ENCODE measurements at regions not wholly inside any gene's neighbourhood (a gene's known extent, or its start where the extent isn't known, plus 50 kb on each side); places are given as distances from the start of the nearest gene placed in this dataset.

- TF ChIP-seq POLR2A (IDR thresholded peaks at IDR 0.05; ENCODE audit: low read depth, low read length): no peak
- TF ChIP-seq POLR2AphosphoS5 (IDR thresholded peaks at IDR 0.05; ENCODE audit: low read depth, low read length): no peak
- no peak for TF ChIP-seq SPI1 (IDR thresholded peaks at IDR 0.05; ENCODE audit: low read depth, low read length)
Measured at GRCh38 chr1:29639156-29639736, 402.9 kb downstream of the PTPRU start.
